H1 (cell line): ENCODE measurements at regions not wholly inside any gene's neighbourhood (a gene's known extent, or its start where the extent isn't known, plus 50 kb on each side); places are given as distances from the start of the nearest gene placed in this dataset.

Experiments used
- CTCF ChIA-PET: fragments of 300-600 bp; sonication (Branson Sonifier 250); formaldehyde crosslinking; loops from one replicate; lab custom pipeline; 2021; ENCODE audit not compliant: partially characterized antibody; lab: Charles Lee
- POLR2A ChIA-PET: fragments of 300-600 bp; sonication (Branson Sonifier 250); formaldehyde crosslinking; loops from one replicate; lab custom pipeline; 2021; ENCODE audit warnings: inconsistent platforms; ENCODE audit not compliant: partially characterized antibody; lab: Charles Lee
- DNase-seq, 2 experiments: peaks; one replicate each; pipeline versions ENCODE4 v3.0.0 to v3.0.0-alpha.2; 2010 to 2022; ENCODE audit warnings: low spot score in 2 of 2, low read depth in 1 of 2, mixed read lengths in 1 of 2
- FAIRE-seq: peaks from 2 replicates; lab custom pipeline; 2011; peaks lifted over from hg19 to GRCh38; lab: Jason Lieb, UNC
- H2AFZ ChIP-seq: 2 replicates; pipeline ENCODE4 v1.8.1; 2012; ENCODE audit warnings: low read length, inconsistent platforms
- H2AK5ac ChIP-seq: 2 replicates; pipeline ENCODE4 v1.6.1; 2013; ENCODE audit warnings: low read depth, low read length
- H2BK120ac ChIP-seq: replicated peaks from 2 replicates; pipeline ENCODE3; 2013; ENCODE audit warnings: low read depth, low read length, inconsistent platforms
- H2BK12ac ChIP-seq: 2 replicates; pipeline ENCODE4 v1.6.1; 2013; ENCODE audit warnings: low read depth, low read length
- H2BK15ac ChIP-seq: 2 replicates; pipeline ENCODE4 v1.6.1; 2013; ENCODE audit warnings: low read length
- H2BK20ac ChIP-seq: 2 replicates; pipeline ENCODE4 v1.6.1; 2013; ENCODE audit warnings: low read length
- H2BK5ac ChIP-seq: 2 replicates; pipeline ENCODE4 v1.6.1; 2013; ENCODE audit warnings: low read depth, low read length
- H3K14ac ChIP-seq: 2 replicates; pipeline ENCODE4 v1.6.1; 2013; ENCODE audit warnings: inconsistent platforms; ENCODE audit not compliant: insufficient read length
- H3K18ac ChIP-seq: 2 replicates; pipeline ENCODE4 v1.6.1; 2013; ENCODE audit warnings: low read length; ENCODE audit errors: extremely low read depth
- H3K23ac ChIP-seq: 2 replicates; pipeline ENCODE4 v1.6.1; 2013; ENCODE audit warnings: inconsistent platforms; ENCODE audit not compliant: insufficient read length
- H3K23me2 ChIP-seq: 2 replicates; pipeline ENCODE4 v1.6.1; 2013; ENCODE audit warnings: low read depth, low read length
- H3K27ac ChIP-seq: 2 replicates; pipeline ENCODE4 v1.6.1; 2011; ENCODE audit warnings: low read depth, low read length, inconsistent platforms
- H3K27me3 ChIP-seq, 4 experiments: replicated peaks in 1 of 4; 1 replicate in 1 of 4; 2 replicates in 3 of 4; pipeline versions ENCODE4 v1.6.1 to v1.8.1; 2011 to 2013; ENCODE audit warnings: low read length in 3 of 4, mild to moderate bottlenecking in 3 of 4, inconsistent platforms in 2 of 4, mixed read lengths in 2 of 4, moderate library complexity in 1 of 4; ENCODE audit not compliant: control insufficient read depth in 3 of 4, insufficient read depth in 3 of 4; ENCODE audit errors: extremely low read depth in 1 of 4
- H3K36me3 ChIP-seq, 4 experiments: 2 replicates each; pipeline versions ENCODE4 v1.6.1 to v1.8.1; 2011 to 2013; ENCODE audit warnings: mild to moderate bottlenecking in 4 of 4, low read length in 3 of 4, moderate library complexity in 2 of 4, control low read depth in 1 of 4, inconsistent platforms in 1 of 4; ENCODE audit not compliant: insufficient read depth in 4 of 4, control insufficient read depth in 2 of 4
- H3K4ac ChIP-seq: replicated peaks from 2 replicates; pipeline ENCODE3; 2013; ENCODE audit warnings: low read length, low read depth, mixed read lengths, inconsistent platforms; ENCODE audit not compliant: insufficient read length
- H3K4me1 ChIP-seq, 4 experiments: replicated peaks in 1 of 4; 1 replicate in 1 of 4; 2 replicates in 3 of 4; pipeline versions ENCODE4 v1.6.1 to v1.8.1; 2011 to 2013; ENCODE audit warnings: low read length in 3 of 4, inconsistent platforms in 2 of 4, mixed read lengths in 1 of 4; ENCODE audit not compliant: insufficient read depth in 4 of 4, control insufficient read depth in 3 of 4
- H3K4me2 ChIP-seq, 2 experiments: 2 replicates each; pipeline versions ENCODE4 v1.6.1 to v1.8.1; 2011 to 2013; ENCODE audit warnings: low read depth in 2 of 2, low read length in 2 of 2, control low read depth in 1 of 2, inconsistent platforms in 1 of 2, mild to moderate bottlenecking in 1 of 2; ENCODE audit not compliant: insufficient read depth in 1 of 2
- H3K4me3 ChIP-seq, 4 experiments: fragments of 200-600, 300-600 bp in 1 of 4; sonication (generic), shearing (Covaris generic), sonication (Bioruptor Twin) in 1 of 4; 2 replicates each; pipeline versions ENCODE4 v1.5.1 to v1.8.1; 2011 to 2016; ENCODE audit warnings: low read length in 4 of 4, low read depth in 3 of 4, control low read depth in 2 of 4, inconsistent platforms in 2 of 4, mild to moderate bottlenecking in 2 of 4, mixed read lengths in 1 of 4, moderate library complexity in 1 of 4; ENCODE audit not compliant: insufficient read depth in 2 of 4; ENCODE audit errors: extremely low read depth in 1 of 4
- H3K56ac ChIP-seq: replicated peaks from 2 replicates; pipeline ENCODE3; 2013; ENCODE audit warnings: low read depth, mild to moderate bottlenecking, mixed read lengths, low read length, inconsistent platforms; ENCODE audit not compliant: insufficient read length
- H3K79me1 ChIP-seq: 2 replicates; pipeline ENCODE4 v1.6.1; 2013; ENCODE audit warnings: low read depth, low read length, control low read depth
- H3K79me2 ChIP-seq, 2 experiments: 2 replicates each; pipeline versions ENCODE4 v1.6.1 to v1.8.1; 2012 to 2013; ENCODE audit warnings: low read length in 2 of 2, mild to moderate bottlenecking in 2 of 2, inconsistent platforms in 1 of 2; ENCODE audit not compliant: insufficient read depth in 2 of 2, control insufficient read depth in 1 of 2
- H3K9ac ChIP-seq, 4 experiments: replicated peaks in 1 of 4; 1 replicate in 1 of 4; 2 replicates in 3 of 4; pipeline versions ENCODE4 v1.6.1 to v1.8.1; 2011 to 2013; ENCODE audit warnings: low read depth in 3 of 4, low read length in 3 of 4, control low read depth in 2 of 4, mild to moderate bottlenecking in 2 of 4, moderate library complexity in 2 of 4, inconsistent platforms in 1 of 4; ENCODE audit errors: extremely low read depth in 1 of 4
- H3K9me3 ChIP-seq, 2 experiments: 2 replicates each; pipeline versions ENCODE4 v1.6.1 to v1.8.1; 2012 to 2013; ENCODE audit warnings: mild to moderate bottlenecking in 2 of 2, moderate library complexity in 2 of 2, control low read depth in 1 of 2, inconsistent platforms in 1 of 2, low read depth in 1 of 2, low read length in 1 of 2, mixed read lengths in 1 of 2; ENCODE audit not compliant: insufficient read depth in 2 of 2
- H4K20me1 ChIP-seq, 2 experiments: replicated peaks in 1 of 2; 2 replicates each; pipeline versions ENCODE3 to v1.8.1; 2011 to 2013; ENCODE audit warnings: inconsistent platforms in 2 of 2, low read length in 2 of 2, mild to moderate bottlenecking in 1 of 2; ENCODE audit not compliant: insufficient read depth in 2 of 2, control insufficient read depth in 1 of 2
- H4K5ac ChIP-seq: 2 replicates; pipeline ENCODE4 v1.6.1; 2013; ENCODE audit warnings: low read length, low read depth, mixed read lengths, inconsistent platforms; ENCODE audit not compliant: insufficient read length
- H4K8ac ChIP-seq: 2 replicates; pipeline ENCODE4 v1.8.0; 2013; ENCODE audit warnings: mild to moderate bottlenecking, moderate library complexity, low read length, inconsistent platforms; ENCODE audit not compliant: insufficient read depth; ENCODE audit errors: extremely low read depth
- H4K91ac ChIP-seq: replicated peaks from 2 replicates; pipeline ENCODE3; 2013; ENCODE audit warnings: low read length, mixed read lengths, inconsistent platforms; ENCODE audit not compliant: insufficient read length
- ASH2L ChIP-seq: fragments of 200-600, 300-600 bp; sonication (generic); IDR thresholded peaks from one replicate; pipeline ENCODE4 v1.7.1; 2017; ENCODE audit warnings: low read length
- BACH1 ChIP-seq: IDR thresholded peaks from 2 replicates; pipeline ENCODE4 v1.6.1; 2012; ENCODE audit warnings: low read length, improper control_type of control experiment
- CBX5 ChIP-seq: fragments of 300-800, 300-1000 bp; sonication (generic); IDR thresholded peaks from 2 replicates; pipeline ENCODE4 v1.7.1; 2016; ENCODE audit warnings: antibody characterized with exemption, low read length, low read depth
- CTBP2 ChIP-seq: IDR thresholded peaks from 2 replicates; pipeline ENCODE4 v1.7.0; 2011; ENCODE audit warnings: borderline replicate concordance, mild to moderate bottlenecking, moderate library complexity, mixed read lengths, low read length; ENCODE audit not compliant: insufficient read depth, insufficient read length
- FOSL1 ChIP-seq: IDR thresholded peaks from 2 replicates; pipeline ENCODE4 v1.6.1; 2011; ENCODE audit warnings: mild to moderate bottlenecking, low read depth, low read length, moderate library complexity; ENCODE audit not compliant: insufficient read depth
- GABPA ChIP-seq: IDR thresholded peaks from 2 replicates; pipeline ENCODE4 v1.6.1; 2011; ENCODE audit warnings: mild to moderate bottlenecking, low read length, moderate library complexity, borderline replicate concordance; ENCODE audit not compliant: insufficient read depth
- HDAC2 ChIP-seq, 2 experiments: fragments of 300-600 bp in 1 of 2; sonication (generic) in 1 of 2; IDR thresholded peaks; 2 replicates each; pipeline ENCODE4 v1.6.1; 2011 to 2012; ENCODE audit warnings: low read depth in 2 of 2, low read length in 2 of 2, mild to moderate bottlenecking in 2 of 2, moderate library complexity in 2 of 2, borderline replicate concordance in 1 of 2, inconsistent platforms in 1 of 2
- JUN ChIP-seq: IDR thresholded peaks from 2 replicates; pipeline ENCODE4 v1.6.1; 2011; ENCODE audit warnings: low read depth, mild to moderate bottlenecking, improper control_type of control experiment, low read length
- KDM4A ChIP-seq: IDR thresholded peaks from one replicate; pipeline ENCODE4 v1.7.1; 2012; ENCODE audit warnings: low read depth, mild to moderate bottlenecking, moderate library complexity, low read length, inconsistent platforms; ENCODE audit not compliant: severe bottlenecking
- KDM5A ChIP-seq: fragments of 200-600 bp; IDR thresholded peaks from 2 replicates; pipeline ENCODE4 v1.7.1; 2012; ENCODE audit warnings: mild to moderate bottlenecking, low read length, inconsistent platforms, mixed read lengths
- MAFK ChIP-seq: IDR thresholded peaks from 2 replicates; pipeline ENCODE4 v1.6.1; 2012; ENCODE audit warnings: low read depth, mild to moderate bottlenecking, improper control_type of control experiment, low read length
- NRF1 ChIP-seq: IDR thresholded peaks from 2 replicates; pipeline ENCODE4 v1.6.1; 2011; ENCODE audit warnings: mild to moderate bottlenecking, low read depth, low read length, improper control_type of control experiment
- SIX5 ChIP-seq: IDR thresholded peaks from 2 replicates; pipeline ENCODE4 v1.6.1; 2011; ENCODE audit warnings: mild to moderate bottlenecking, low read depth, low read length
- SP1 ChIP-seq: IDR thresholded peaks from 2 replicates; pipeline ENCODE4 v1.6.1; 2011; ENCODE audit warnings: low read depth, low read length
- SP4 ChIP-seq: IDR thresholded peaks from 2 replicates; pipeline ENCODE4 v1.6.1; 2012; ENCODE audit warnings: low read length, inconsistent platforms
- WGBS, 2 experiments: shearing (Covaris generic) in 1 of 2; methylation state at CpG; one replicate each; pipeline versions ENCODE4 v1.1.6 to v1.1.7; 2013 to 2015; ENCODE audit warnings: low lambda C conversion rate in 2 of 2, mixed read lengths in 2 of 2, inconsistent platforms in 1 of 2, low coverage in 1 of 2, missing lambda C conversion rate in 1 of 2; ENCODE audit not compliant: insufficient replicate concordance in 2 of 2, insufficient coverage in 1 of 2, insufficient read length in 1 of 2; ENCODE audit errors: extremely low coverage in 1 of 2, missing lambda C conversion rate in 1 of 2; 5-methylcytosine and 5-hydroxymethylcytosine counted together

DNA sequence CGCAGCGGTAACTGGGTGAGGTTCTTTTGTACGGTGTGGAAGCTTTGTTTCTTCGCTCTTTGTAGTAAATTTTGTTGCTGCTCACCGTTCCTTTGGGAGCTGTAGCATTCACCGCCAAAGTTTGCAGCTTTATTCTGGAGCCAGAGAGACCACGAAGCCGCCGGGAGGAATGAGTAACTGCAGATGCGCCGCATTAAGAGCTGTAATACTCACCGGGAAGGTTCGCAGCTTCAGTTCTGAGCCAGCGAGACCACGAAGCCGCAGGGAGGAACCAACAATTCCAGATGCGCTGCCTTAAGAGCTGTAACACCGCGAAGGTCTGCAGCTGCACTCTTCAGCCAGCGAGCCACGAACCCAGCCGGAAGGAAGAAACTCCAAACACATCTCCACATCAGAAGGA, 56.0 kb upstream of the DYNC1LI1 start:
- no peak overlapping the region for H3K56ac ChIP-seq
- H2BK20ac ChIP-seq = no peak overlapping the region
- POLR2A ChIA-PET = no interaction called here
- no peaks in the 10 kb centered on the region for H3K23me2 ChIP-seq
- no peaks in the 10 kb centered on the region for H3K79me1 ChIP-seq
- WGBS, 2 experiments = 96% methylated on average over 22 of the region's 22 CpGs; no CpG with 5 or more reads in 1 of the 2 experiments
- no peak overlapping the region for H2AK5ac ChIP-seq
- no peak overlapping the region for H3K27ac ChIP-seq
- no peak overlapping the region for H2BK120ac ChIP-seq
- DNase-seq (no peak), FAIRE-seq (no peak)
- no peak overlapping the region for H2BK5ac ChIP-seq
- peak overlapping the region; percentile 53; the same call in 1 of the 2 replicates for H4K8ac ChIP-seq
- no peak overlapping the region for H3K18ac ChIP-seq
- no peak overlapping the region for H3K9ac ChIP-seq
- H4K5ac ChIP-seq = no peak overlapping the region
- no peak overlapping the region for H2BK15ac ChIP-seq
- H3K14ac ChIP-seq = no peak overlapping the region
- H3K4ac ChIP-seq = no peak overlapping the region
- no peaks in the 10 kb centered on the region for H3K4me1 ChIP-seq
- peaks cover 0 to 8% of the 10 kb centered on the region in 2 experiments; a peak in 1 of 4 replicates for H3K9me3 ChIP-seq
- no peak overlapping the region for H3K4me2 ChIP-seq
- no peak overlapping the region for H4K91ac ChIP-seq
- H4K20me1 ChIP-seq = no peaks in the 10 kb centered on the region
- no peaks in the 10 kb centered on the region for H3K36me3 ChIP-seq
- CTCF ChIA-PET = interaction anchor here (0.6 to 1.6 kb wide), 5 partner anchors 8 to 121 kb away, joined by 3 to 5 read pairs (median 3); no protein-coding TSS in a partner anchor
- no peak overlapping the region for H2BK12ac ChIP-seq
- H3K23ac ChIP-seq = no peak overlapping the region
- 0 out of 2 replicates have a peak overlapping the region, but pooled peaks have one; percentile 62 for H2AFZ ChIP-seq
- TF ChIP-seq SIX5 (no peak), JUN (no peak), HDAC2 (IDR thresholded peaks at IDR 0.05; ENCODE audit: borderline replicate concordance in 1 of 2, low read depth in 2 of 2, low read length in 2 of 2) (no peak), SP4 (no peak), ASH2L (no peak), KDM4A (no peak), NRF1 (no peak), MAFK (no peak), KDM5A (no peak), BACH1 (no peak), CTBP2 (no peak), GABPA (no peak), FOSL1 (no peak), CBX5 (no peak), SP1 (no peak)
- H3K79me2 ChIP-seq = no peaks in the 10 kb centered on the region
- no peaks in the 10 kb centered on the region for H3K27me3 ChIP-seq
- no peak overlapping the region for H3K4me3 ChIP-seq
